ELF-1 (cell line): ENCODE measurements at regions not wholly inside any gene's neighbourhood (a gene's known extent, or its start where the extent isn't known, plus 50 kb on each side); places are given as distances from the start of the nearest gene placed in this dataset.
A peak's percentile ranks its signal among the peaks of the same experiment; 100 is the strongest.

Source experiments
- DNase-seq: peaks from one replicate; pipeline ENCODE4 v3.0.0-alpha.2; 2016; ENCODE audit warnings: low read depth, low spot score

DNA sequence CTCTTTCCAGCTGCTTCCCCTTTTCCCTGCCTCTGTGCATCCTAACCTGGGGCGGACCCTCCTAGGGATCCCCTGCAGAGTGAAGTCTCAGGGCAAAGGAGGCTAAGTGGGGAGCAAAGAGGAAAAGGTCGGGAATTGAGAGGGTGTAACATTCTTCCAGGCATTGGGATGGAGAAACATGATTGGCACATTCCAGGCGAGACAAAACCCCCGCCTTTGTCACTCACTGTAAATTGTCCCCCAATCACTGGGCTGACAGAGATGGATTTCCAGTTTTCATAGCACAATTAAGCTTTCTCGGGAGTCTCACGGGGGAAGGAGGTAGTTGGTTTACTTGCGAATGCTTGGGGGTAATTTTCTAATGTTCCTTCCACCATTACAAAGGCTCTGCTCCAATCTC is 74.9 kb downstream of the MIAT start:
- no peak for DNase-seq

- no peak for DNase-seq
Measured at GRCh38 chr22:26734339-26735018, 77.1 kb downstream of the MIAT start.

- no peak for DNase-seq
Measured at GRCh38 chr22:26735019-26735409, 77.6 kb downstream of the MIAT start.

GRCh38 chr22:26737262-26737661 is 79.9 kb downstream of the MIAT start:
- no peak for DNase-seq

DNA sequence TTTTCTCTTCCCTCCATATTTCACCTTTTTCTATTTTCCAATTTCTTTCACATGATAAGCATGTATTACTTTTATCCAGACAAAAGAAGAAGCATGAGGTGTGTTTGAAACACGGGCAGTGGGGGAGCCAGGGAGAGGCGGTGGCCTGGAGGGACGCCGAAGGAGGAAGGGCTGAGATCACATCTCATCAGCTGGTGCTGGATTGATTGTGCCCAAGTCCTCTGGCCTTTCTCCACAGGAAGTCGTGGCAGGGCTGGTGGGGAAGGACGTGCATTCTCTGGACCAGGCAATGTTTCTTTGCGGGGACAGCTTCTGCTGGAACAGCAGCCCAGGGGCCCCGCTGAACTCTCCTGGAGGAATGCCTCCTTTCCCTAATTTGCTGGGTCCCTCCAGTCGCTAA is 82.9 kb downstream of the MIAT start:
- DNase-seq = peak; percentile 31

DNA sequence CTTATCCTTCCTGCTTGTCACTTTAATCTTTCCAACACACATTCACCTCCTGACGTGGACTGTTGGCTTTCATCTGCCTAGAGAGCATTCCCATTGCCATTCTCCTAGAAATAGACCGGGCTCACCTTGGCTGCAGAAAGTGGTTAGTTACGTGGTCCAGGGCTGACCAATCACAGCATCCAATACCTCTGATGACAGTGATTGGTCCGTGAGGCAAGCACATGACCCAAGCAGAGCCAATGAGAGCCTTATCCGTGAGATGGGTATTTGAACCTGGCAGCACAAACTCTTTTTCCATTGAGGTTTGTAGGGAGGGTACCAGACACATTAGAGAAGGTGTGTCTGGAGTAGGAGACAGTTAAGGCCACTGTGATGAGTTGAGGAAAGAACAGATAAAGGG is 85.8 kb downstream of the MIAT start:
- DNase-seq = no peak

DNA sequence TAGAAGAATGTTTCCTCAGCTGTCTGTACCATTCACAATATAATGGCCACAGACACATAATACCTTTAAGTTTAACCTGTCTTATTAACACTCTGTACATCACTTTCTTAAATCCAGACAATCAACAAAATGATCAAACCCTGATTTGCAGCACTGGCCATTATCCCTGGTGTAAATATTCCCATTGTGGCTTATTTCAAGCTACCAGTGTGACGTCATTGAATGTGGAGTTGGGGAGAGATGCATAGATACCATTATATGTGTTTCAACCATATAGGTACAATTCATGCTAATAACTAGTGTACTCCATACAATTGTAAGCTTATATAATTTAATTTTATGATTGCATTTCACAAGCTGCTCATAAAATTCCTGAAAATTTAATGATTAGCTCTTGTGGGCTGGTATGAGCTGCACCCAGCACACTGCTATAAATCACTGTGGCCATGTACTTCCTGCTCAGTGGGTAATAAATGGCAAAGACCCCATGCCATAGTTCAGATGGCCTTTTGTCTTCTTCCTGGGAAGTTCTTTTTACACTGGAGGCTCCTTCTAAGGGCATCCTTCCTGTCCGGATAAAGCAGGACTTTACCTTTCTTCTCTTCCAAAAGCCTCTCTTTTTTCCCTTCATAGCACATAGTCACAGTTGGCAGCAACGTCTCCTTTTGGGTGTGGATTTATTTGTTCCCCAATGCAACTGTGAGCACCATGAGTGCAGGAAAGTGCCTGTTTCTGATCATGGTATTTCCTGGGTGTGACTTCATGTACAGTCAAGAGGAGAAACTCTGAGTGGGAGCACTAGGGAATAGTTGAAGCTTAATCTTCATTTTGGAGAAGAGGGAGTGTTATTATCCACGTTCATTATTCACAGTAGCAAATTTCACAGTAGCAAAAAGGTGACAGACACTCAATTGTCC is 87.8 kb downstream of the MIAT start:
- DNase-seq = no peak

GRCh38 chr22:26746311-26746710 is 88.9 kb downstream of the MIAT start:
- no peak for DNase-seq

DNA sequence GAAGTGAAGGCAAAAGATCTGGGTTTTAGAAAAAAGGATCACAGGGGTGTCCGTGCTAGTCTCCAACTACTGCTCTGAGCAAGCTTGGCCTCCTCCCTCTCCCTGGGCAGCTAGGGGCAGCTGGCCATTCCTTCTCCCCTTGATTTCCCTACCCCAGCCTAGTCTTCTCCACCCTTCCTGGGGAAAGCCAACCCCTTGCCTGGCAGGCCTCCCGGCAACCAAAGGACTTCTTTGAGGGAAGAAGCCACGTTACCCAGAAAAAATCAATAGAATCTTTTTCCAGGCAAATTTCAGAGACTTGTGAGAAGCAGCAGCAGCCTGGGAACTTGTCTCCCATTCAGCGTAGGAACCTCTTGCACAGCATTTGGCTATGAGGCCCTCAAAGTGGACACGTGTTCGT is 91.5 kb downstream of the MIAT start:
- DNase-seq = no peak

- DNase-seq = peak; percentile 85
Measured at GRCh38 chr22:26751217-26751616, 93.8 kb downstream of the MIAT start.

GRCh38 chr22:26753125-26753862 is 95.9 kb downstream of the MIAT start:
- DNase-seq = no peak

GRCh38 chr22:26756675-26757293 is 99.4 kb downstream of the MIAT start:
- DNase-seq = peak; percentile 75

DNA sequence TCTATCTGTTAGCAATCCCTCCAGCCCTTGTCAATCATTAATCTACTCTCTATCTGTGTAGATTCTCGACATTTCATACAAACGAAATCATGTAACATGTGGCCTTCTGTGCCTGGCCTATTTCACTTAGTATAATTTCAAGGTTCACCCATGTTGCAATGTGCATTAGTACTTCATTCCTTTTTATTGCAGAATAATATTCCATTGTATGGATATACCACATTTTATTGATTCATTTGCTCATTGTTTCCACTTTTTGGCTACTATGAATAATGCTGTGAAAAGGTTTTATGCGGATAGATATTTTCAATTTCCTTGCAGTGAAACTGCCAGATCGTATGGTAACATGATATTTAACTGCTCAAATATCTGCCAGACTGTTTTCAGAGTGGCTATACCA is 100.1 kb downstream of the MIAT start:
- no peak for DNase-seq

DNA sequence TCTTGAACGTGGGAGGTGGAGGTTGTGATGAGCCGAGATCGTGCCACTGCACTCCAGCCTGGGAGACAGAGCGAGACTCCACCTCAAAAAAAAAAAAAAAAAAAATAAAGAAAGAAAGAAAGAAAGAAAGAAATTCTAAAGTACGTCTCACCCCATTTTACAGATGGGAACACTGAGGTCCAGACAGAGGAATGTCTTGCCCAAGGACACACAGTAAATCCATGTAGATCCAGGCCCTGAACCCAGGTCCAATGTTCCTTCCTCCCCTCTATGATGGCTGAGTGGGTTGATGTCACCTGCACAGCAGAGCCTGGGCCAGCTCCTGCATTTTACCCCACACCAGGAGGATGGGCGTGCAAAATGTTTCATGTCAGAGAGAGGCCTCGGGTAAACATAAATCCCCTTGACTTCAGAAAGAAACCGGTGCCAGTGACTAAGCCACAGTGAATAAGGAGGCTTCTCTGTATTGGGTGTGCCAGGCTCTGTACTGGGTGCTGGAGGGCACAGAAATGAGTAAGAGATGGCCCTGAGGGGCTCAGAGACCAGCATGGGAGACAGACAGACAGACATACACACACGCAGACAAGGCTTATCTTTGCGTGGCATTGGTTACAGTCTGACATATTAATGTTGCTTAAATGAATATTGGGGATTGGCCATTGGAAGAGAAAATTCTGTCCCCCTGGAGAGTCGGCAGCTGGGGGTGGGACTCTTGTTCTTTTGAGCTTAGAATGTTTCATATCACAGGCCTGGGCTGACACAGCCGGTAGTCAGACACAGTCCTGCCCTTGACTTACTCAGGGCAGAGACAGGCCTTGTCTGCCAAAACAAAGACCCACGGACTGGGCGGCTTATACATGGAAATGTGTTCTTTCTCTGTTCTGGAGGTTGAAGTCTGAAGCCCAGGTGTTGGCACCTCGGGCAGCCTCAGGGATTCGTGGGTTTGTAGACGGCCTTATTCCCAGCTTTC is 105.4 kb downstream of the MIAT start:
- no peak for DNase-seq

GRCh38 chr22:26763633-26764361 is 106.4 kb downstream of the MIAT start:
- no peak for DNase-seq

DNA sequence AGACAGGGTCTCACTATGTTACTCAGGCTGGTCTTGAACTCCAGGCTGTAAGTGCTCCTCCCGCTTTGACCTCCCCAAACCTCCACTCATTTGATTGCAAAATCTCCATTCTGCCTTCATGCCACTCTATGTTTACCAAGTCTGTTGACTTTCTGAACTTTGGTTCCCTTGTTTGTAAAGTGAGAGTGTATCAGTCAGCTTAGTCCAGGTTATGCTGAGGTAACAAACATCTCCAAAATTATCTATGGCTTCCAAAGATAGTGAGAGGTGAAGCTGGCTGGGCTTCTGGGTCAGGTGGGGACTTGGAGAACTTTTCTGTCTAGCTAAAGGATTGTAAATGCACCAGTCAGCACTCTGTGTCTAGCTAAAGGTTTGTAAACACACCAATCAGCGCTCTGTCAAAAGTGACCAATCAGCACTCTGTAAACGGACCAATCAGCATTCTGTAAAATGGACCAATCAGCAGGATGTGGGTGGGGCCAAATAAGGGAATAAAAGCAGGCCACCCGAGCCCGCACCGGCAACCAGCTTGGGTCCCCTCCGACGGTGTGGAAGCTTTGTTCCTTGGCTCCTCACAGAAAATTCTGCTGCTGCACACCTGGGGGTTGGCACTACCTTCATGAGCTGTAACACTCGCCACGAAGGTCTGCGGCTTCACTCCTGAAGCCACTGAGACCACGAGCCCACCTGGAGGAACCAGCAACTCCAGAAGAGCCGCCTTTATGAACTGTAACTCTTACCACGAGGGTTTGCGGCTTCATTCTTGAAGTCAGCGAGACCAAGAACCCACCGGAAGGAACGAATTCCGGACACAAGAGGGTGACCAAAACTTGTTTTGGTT is 109.3 kb downstream of the MIAT start:
- DNase-seq = no peak

DNA sequence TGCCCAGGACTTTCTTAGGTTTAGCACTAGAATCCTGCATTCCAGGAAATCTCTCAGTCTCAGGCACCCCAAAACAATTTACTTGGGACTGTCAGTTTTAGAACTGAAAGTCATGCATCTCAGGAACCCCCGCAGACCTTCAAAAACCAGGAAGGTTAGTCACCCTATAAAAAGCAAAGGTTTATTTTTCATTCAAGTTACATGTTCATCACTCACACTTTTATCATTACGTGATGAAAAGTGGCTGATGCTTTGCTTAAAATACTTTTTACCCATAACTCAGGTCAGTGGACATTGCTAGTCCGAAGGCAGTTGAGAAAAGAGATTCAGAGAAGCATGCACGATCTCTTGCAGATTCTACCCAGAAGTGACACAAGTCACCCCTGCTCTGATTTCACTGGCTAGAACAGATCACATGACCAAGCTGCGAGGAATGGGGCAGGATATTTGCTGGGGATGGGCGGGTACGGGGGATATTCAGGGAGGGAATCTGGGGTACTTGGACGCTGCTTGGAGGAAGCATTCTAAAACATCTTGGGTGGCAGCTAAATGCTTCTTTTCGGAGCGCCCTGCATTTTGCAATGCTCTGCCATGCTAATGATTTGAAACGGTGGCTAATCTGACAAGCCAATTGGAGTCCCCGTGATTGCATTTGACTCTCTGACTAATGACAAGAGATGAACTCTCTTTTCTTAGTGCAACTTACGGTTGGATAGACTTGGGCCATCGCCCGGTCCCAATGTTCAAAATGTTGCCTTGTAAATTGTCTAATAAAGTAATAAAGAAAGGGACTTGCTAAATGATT is 110.2 kb downstream of the MIAT start:
- DNase-seq = no peak

GRCh38 chr22:26768156-26768515 is 110.7 kb downstream of the MIAT start:
- no peak for DNase-seq
